BJ (cell line): ENCODE measurements at regions not wholly inside any gene's neighbourhood (a gene's known extent, or its start where the extent isn't known, plus 50 kb on each side); places are given as distances from the start of the nearest gene placed in this dataset.

Experiments
- CTCF ChIA-PET: fragments of 350-600 bp; formaldehyde crosslinking; extraction: SDS; loops from one replicate; lab custom pipeline; 2021; ENCODE audit warnings: antibody characterized with exemption, inconsistent platforms; lab: Yijun Ruan, JAX
- POLR2A ChIA-PET: fragments of 300-600 bp; sonication (Branson Sonifier 250); formaldehyde crosslinking; extraction: SDS; loops from one replicate; lab custom pipeline; 2021; ENCODE audit warnings: antibody characterized with exemption; lab: Charles Lee
- DNase-seq: peaks from one replicate; pipeline ENCODE4 v3.0.0-alpha.2; 2011; ENCODE audit warnings: low read depth
- H3K27me3 ChIP-seq: 2 replicates; pipeline ENCODE4 v1.6.0; 2011; ENCODE audit warnings: low read length; ENCODE audit not compliant: control insufficient read depth, insufficient read depth
- H3K36me3 ChIP-seq: 2 replicates; pipeline ENCODE4 v1.5.1; 2011; ENCODE audit warnings: low read length; ENCODE audit not compliant: control insufficient read depth, insufficient read depth
- H3K4me3 ChIP-seq: 2 replicates; pipeline ENCODE4 v1.5.1; 2011; ENCODE audit warnings: low read depth, mild to moderate bottlenecking, control low read depth, low read length
- TF ChIP-seq, protein P1 (sequence below): IDR thresholded peaks from 2 replicates; pipeline ENCODE4 v1.5.1; 2011; ENCODE audit warnings: low read depth, mild to moderate bottlenecking, control low read depth, inconsistent platforms, low read length, moderate library complexity; ENCODE audit not compliant: insufficient read depth

DNA sequence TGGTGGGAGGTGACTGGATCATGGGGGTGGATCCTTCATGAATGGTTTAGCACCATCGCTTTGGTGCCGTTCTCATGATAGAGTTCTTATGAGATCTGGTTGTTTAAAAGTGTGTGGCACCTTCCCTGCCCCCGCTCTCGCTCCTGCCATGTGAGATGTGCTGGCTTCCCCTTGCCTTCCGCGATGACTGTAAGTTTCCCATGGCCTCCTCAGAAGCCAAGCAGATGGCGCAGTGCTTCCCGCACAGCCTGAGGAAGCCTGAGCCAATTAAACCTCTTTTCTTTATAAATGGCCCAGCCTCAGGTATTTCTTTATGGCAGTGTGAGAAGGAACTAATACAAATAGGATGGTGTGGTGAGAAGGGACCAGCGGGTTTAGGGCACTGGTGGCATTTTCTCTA is 243.3 kb upstream of the CELF2 start:
- H3K27me3 ChIP-seq = 0 out of 2 replicates have a peak, but pooled peaks cover 2% of the 10 kb centered on the region
- CTCF ChIA-PET = no interaction called here
- no peak for DNase-seq
- no peaks in the 10 kb centered on the region for H3K36me3 ChIP-seq
- POLR2A ChIA-PET = no interaction called here
- TF ChIP-seq, protein P1, sequence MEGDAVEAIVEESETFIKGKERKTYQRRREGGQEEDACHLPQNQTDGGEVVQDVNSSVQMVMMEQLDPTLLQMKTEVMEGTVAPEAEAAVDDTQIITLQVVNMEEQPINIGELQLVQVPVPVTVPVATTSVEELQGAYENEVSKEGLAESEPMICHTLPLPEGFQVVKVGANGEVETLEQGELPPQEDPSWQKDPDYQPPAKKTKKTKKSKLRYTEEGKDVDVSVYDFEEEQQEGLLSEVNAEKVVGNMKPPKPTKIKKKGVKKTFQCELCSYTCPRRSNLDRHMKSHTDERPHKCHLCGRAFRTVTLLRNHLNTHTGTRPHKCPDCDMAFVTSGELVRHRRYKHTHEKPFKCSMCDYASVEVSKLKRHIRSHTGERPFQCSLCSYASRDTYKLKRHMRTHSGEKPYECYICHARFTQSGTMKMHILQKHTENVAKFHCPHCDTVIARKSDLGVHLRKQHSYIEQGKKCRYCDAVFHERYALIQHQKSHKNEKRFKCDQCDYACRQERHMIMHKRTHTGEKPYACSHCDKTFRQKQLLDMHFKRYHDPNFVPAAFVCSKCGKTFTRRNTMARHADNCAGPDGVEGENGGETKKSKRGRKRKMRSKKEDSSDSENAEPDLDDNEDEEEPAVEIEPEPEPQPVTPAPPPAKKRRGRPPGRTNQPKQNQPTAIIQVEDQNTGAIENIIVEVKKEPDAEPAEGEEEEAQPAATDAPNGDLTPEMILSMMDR = no peak
- H3K4me3 ChIP-seq = no peak overlapping the region

DNA sequence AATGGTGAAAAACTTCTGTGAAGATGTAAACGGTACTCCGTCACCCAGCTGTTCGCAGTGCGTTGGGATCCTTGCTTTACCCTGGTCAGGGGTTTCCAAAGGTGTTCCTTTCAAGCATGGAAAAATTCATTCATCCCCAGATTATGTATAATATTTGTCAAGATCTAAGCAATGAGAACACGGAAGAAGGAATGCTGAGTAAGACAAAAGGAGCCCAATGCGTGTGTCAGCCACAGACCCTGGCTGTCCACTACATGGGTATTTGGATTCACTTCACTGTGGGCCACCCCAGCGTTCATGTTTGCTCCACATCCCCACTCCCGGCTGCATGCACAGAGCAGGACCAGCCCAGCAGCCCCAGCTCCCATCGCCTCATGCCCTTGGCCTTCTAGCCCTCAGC is 241.3 kb upstream of the CELF2 start:
- H3K4me3 ChIP-seq = no peak overlapping the region
- ChIA-PET CTCF (no interaction called here), POLR2A (no interaction called here)
- TF ChIP-seq, protein P1 = no peak
- H3K27me3 ChIP-seq = no peaks in the 10 kb centered on the region
- H3K36me3 ChIP-seq = no peaks in the 10 kb centered on the region
- DNase-seq = no peak

DNA sequence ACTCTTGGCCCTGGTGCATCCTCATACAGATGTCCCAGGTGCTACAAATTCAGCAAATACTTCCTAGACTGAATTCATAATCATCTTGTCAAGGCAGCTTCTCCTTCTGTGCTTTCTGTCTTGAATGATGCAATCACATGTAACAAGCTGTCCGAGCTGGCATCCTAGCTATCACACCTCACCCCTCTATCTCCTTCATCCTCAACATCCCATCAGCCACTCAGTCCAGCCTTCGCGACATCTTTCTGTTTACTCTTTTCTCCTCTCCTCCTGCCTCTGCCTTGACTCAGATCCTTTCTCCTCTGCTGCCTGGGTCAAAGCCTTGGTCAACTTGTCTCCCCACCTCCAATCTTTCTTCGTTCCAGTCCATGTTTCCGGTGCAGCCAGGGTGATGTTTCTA is 240.4 kb upstream of the CELF2 start:
- no peak overlapping the region for H3K4me3 ChIP-seq

DNA sequence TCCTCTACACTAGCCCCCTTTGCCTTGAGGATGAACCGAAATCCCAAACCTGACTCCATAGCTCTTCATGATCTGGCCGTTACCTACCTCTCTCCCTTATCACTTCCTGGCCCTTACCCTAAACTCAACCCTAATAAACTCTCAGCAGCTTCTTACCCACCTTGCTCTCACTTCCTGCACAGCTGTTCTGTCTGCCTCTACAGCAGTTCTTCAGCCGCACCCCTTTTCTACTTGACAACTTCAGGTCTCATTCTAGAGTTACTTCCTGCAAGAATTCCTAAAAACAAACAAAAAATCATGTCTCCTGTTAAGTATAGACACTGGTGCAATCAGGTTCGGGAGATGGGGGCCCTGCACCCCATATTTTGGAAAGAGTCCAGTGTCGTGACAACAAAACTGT is 239.9 kb upstream of the CELF2 start:
- Histone ChIP-seq H3K4me3 (no peak overlapping the region), H3K36me3 (no peaks in the 10 kb centered on the region), H3K27me3 (no peaks in the 10 kb centered on the region)
- TF ChIP-seq, protein P1 = no peak
- POLR2A ChIA-PET = no interaction called here
- DNase-seq = no peak
- CTCF ChIA-PET = no interaction called here

More for the DNA sequence above, 240.4 kb upstream of the CELF2 start:
- no peaks in the 10 kb centered on the region for H3K27me3 ChIP-seq
- H3K36me3 ChIP-seq = no peaks in the 10 kb centered on the region
- TF ChIP-seq, protein P1 = no peak
- ChIA-PET POLR2A (no interaction called here), CTCF (no interaction called here)
- no peak for DNase-seq

DNA sequence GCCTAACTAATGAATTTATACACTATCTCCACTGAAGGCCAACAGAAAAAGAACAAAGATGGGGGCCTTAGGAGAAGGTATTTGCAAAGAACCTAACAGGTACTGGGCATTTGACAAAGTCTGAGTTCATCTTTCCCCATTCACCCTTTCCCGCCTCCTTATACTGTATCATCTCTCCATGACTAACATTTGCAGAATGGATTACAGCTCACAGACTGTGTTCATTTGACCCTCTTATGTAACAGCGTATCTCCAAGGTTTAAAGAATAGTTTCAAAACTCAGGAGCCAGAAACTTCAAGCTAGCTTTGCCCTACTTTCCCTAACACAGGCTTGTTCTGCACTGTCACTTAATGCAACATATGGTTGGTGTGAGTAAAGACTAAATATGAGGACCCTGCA is 238.7 kb upstream of the CELF2 start:
- no peak overlapping the region for H3K4me3 ChIP-seq
- TF ChIP-seq, protein P1 = no peak
- no peaks in the 10 kb centered on the region for H3K36me3 ChIP-seq
- DNase-seq = no peak
- H3K27me3 ChIP-seq = no peaks in the 10 kb centered on the region
- ChIA-PET POLR2A (interaction anchor here (0.6 kb wide), 1 partner anchor 236 kb away, joined by 3 read pairs; no protein-coding TSS in a partner anchor), CTCF (no interaction called here)
